ENCODE measurements at regions not wholly inside any gene's neighbourhood (a gene's known extent, or its start where the extent isn't known, plus 50 kb on each side); places are given as distances from the start of the nearest gene placed in this dataset.

GRCh38 chr14:30296931-30297405 lies 262.0 kb upstream of the G2E3 start:
- H3K27me3 Mint-ChIP-seq (ENCODE audit: insufficient read depth, low read depth), result peaks cover 4% of the 10 kb centered on the region
- H3K9ac ChIP-seq, result no peak overlapping the region

DNA sequence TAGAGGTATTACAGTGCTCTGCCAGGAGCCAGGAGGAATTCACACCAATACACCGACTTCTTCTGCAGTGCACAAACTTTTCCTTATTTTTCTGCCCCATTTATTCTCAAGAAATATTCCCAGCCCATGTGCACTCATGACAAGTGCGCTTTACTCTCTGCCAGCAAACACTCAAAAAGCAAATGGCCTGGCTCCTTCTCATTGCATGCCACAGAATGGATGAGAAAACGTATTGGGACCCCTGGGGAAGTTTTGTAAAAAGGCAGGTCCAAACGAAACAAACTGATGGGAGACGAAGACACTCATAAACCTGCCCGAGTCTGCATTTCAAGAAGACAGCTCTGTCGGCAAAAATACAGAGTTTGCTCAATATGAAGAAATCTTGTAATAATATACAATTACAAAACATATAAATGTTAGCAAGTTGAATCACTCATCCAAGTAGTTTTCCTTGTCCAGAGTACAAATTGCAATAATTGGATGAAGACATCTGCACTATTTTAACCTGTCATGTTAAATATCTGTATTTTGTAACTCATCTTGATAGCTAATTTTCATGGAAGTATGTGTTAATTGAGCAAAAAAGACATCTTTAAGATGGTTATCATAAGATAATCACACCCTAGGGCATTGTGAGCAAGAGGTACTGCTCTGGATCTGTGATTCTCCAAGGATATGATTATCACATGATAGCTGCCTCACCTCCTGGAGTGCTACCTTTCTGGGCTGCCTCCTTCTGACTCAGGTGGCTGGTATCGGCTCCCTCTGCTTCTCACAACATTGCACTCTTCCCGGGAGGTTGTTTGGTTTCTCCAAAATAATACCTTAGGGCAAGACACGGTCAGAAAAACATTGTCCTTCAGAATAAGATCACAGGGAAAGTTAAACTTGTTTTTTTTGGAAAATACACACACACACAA lies 260.8 kb upstream of the G2E3 start:
- Histone ChIP-seq H4K20me1 (ENCODE audit: low read depth) (no peaks in the 10 kb centered on the region), H3K9me3 (ENCODE audit: low read depth) (no peaks in the 10 kb centered on the region), H3K79me2 (ENCODE audit: low read depth) (no peaks in the 10 kb centered on the region), H3K9ac (no peak overlapping the region), H3F3A (ENCODE audit: low read depth) (no peaks in the 10 kb centered on the region), H3K27ac (no peak overlapping the region), H3K36me3 (no peaks in the 10 kb centered on the region), H3K4me3 (no peak overlapping the region), H3K4me1 (no peaks in the 10 kb centered on the region), H2AFZ (replicated peaks) (no peak overlapping the region), H3K27me3 (no peaks in the 10 kb centered on the region), H3K4me2 (no peak overlapping the region)
- no peak for DNase-seq (ENCODE audit: low spot score)
- Mint-ChIP-seq H3K36me3 (no peaks in the 10 kb centered on the region), H3K27ac (no peak overlapping the region), H3K4me3 (no peak overlapping the region), H3K4me1 (peaks cover 14% of the 10 kb centered on the region), H3K9me3 (no peaks in the 10 kb centered on the region), H3K27me3 (ENCODE audit: insufficient read depth, low read depth) (peaks cover 4% of the 10 kb centered on the region)
- TF ChIP-seq EZH2 (IDR thresholded peaks at IDR 0.05) (no peak), CTCF (IDR thresholded peaks at IDR 0.05) (no peak), EZH2phosphoT487 (IDR thresholded peaks at IDR 0.05) (no peak)

More at GRCh38 chr14:30296931-30297405, 262.0 kb upstream of the G2E3 start:
- H3K27me3 ChIP-seq, result no peaks in the 10 kb centered on the region
- TF ChIP-seq EZH2 (IDR thresholded peaks at IDR 0.05), result no peak
- H2AFZ ChIP-seq (replicated peaks), result no peak overlapping the region
- H3K36me3 ChIP-seq, result no peaks in the 10 kb centered on the region
- Mint-ChIP-seq H3K27ac (no peak overlapping the region), H3K4me3 (no peak overlapping the region), H3K36me3 (no peaks in the 10 kb centered on the region), H3K4me1 (peaks cover 14% of the 10 kb centered on the region), H3K9me3 (no peaks in the 10 kb centered on the region)
- no peak for DNase-seq (ENCODE audit: low spot score)
- H3K4me1 ChIP-seq, result no peaks in the 10 kb centered on the region
- H3K9me3 ChIP-seq (ENCODE audit: low read depth), result no peaks in the 10 kb centered on the region
- H3K4me3 ChIP-seq, result no peak overlapping the region
- H3F3A ChIP-seq (ENCODE audit: low read depth), result no peaks in the 10 kb centered on the region
- H3K79me2 ChIP-seq (ENCODE audit: low read depth), result no peaks in the 10 kb centered on the region
- H3K27ac ChIP-seq, result no peak overlapping the region
- no peak overlapping the region for H3K4me2 ChIP-seq
- H4K20me1 ChIP-seq (ENCODE audit: low read depth), result no peaks in the 10 kb centered on the region

GRCh38 chr14:30299915-30300314 lies 259.0 kb upstream of the G2E3 start:
- Histone ChIP-seq H3K79me2 (ENCODE audit: low read depth) (no peaks in the 10 kb centered on the region), H3K4me1 (no peaks in the 10 kb centered on the region), H3K4me3 (no peak overlapping the region), H3K27me3 (no peaks in the 10 kb centered on the region), H3K36me3 (no peaks in the 10 kb centered on the region), H3K27ac (no peak overlapping the region), H3K9ac (no peak overlapping the region), H3K4me2 (no peak overlapping the region), H3F3A (ENCODE audit: low read depth) (no peaks in the 10 kb centered on the region), H3K9me3 (ENCODE audit: low read depth) (no peaks in the 10 kb centered on the region), H2AFZ (replicated peaks) (peak overlapping the region; percentile 30), H4K20me1 (ENCODE audit: low read depth) (no peaks in the 10 kb centered on the region)
- no peak for TF ChIP-seq EZH2phosphoT487 (IDR thresholded peaks at IDR 0.05)
- Mint-ChIP-seq H3K4me1 (peaks cover 14% of the 10 kb centered on the region), H3K27ac (no peak overlapping the region), H3K27me3 (ENCODE audit: insufficient read depth, low read depth) (peaks cover 4% of the 10 kb centered on the region), H3K36me3 (no peaks in the 10 kb centered on the region), H3K4me3 (no peak overlapping the region), H3K9me3 (no peaks in the 10 kb centered on the region)
- DNase-seq (ENCODE audit: low spot score), result no peak

DNA sequence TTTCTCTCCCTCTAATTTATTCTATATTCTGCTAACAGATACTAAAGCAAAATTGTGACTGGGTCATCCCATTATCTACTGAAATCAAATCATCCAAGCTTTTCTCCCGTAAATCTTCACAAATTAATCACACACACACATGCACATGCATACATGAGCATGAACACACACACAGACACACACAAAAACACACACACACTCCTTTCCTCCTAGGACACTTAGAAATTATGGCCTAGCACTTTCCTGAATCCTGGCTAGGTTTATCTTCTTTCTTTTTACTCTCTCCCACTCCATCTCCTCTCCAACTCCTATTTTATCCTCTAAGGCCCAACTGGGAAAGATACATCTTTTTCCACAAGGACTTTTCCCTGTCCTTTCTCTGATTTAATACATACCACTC lies 255.6 kb upstream of the G2E3 start:
- no peak overlapping the region for H3K27ac ChIP-seq
- no peak overlapping the region for H3K4me3 ChIP-seq
- no peaks in the 10 kb centered on the region for H3K27me3 ChIP-seq
- no peaks in the 10 kb centered on the region for H4K20me1 ChIP-seq (ENCODE audit: low read depth)
- no peak for TF ChIP-seq EZH2 (IDR thresholded peaks at IDR 0.05)
- TF ChIP-seq CTCF (IDR thresholded peaks at IDR 0.05), result no peak
- TF ChIP-seq EZH2phosphoT487 (IDR thresholded peaks at IDR 0.05), result no peak
- no peak for DNase-seq (ENCODE audit: low spot score)
- H3K4me1 ChIP-seq, result no peaks in the 10 kb centered on the region
- H3K27me3 Mint-ChIP-seq (ENCODE audit: insufficient read depth, low read depth), result no peaks in the 10 kb centered on the region
- no peak overlapping the region for H3K4me3 Mint-ChIP-seq
- no peaks in the 10 kb centered on the region for H3K9me3 Mint-ChIP-seq
- H3K27ac Mint-ChIP-seq, result no peak overlapping the region
- no peaks in the 10 kb centered on the region for H3F3A ChIP-seq (ENCODE audit: low read depth)
- H3K4me2 ChIP-seq, result no peak overlapping the region
- H3K36me3 Mint-ChIP-seq, result no peaks in the 10 kb centered on the region
- peaks cover 19% of the 10 kb centered on the region for H3K4me1 Mint-ChIP-seq
- H3K79me2 ChIP-seq (ENCODE audit: low read depth), result no peaks in the 10 kb centered on the region
- H2AFZ ChIP-seq (replicated peaks), result no peak overlapping the region
- no peaks in the 10 kb centered on the region for H3K36me3 ChIP-seq
- H3K9me3 ChIP-seq (ENCODE audit: low read depth), result no peaks in the 10 kb centered on the region
- H3K9ac ChIP-seq, result no peak overlapping the region

Data from neural progenitor cell (in vitro differentiated cells).